HFF-Myc (cell line): ENCODE measurements at regions not wholly inside any gene's neighbourhood (a gene's known extent, or its start where the extent isn't known, plus 50 kb on each side); places are given as distances from the start of the nearest gene placed in this dataset.
"Not testable (repeated sequence)": the region's sequence is repeated elsewhere in the genome, so short reads cannot be mapped to it uniquely, and the experiment has no call there.

ENCODE experiments used
- DNase-seq: peaks from one replicate; pipeline ENCODE4 v3.0.0-alpha.2; 2011; ENCODE audit warnings: low read depth; ENCODE audit errors: extremely low read depth
- H3K4me3 ChIP-seq: replicated peaks from 2 replicates; pipeline ENCODE4 v1.5.1; 2011; ENCODE audit warnings: low read depth, mild to moderate bottlenecking, control low read depth, low read length
- CTCF ChIP-seq: IDR thresholded peaks from 2 replicates; pipeline ENCODE4 v1.5.1; 2012; ENCODE audit warnings: mild to moderate bottlenecking, low read depth, low read length, control low read depth; ENCODE audit errors: missing control alignments

- H3K4me3 ChIP-seq = no peak overlapping the region
- no peak for DNase-seq
- TF ChIP-seq CTCF = no peak
These were observed 229.3 kb upstream of the PRSS58 start for GRCh38 chr7:142487124-142487523.

GRCh38 chr7:142485617-142486226, 227.9 kb upstream of the PRSS58 start:
- peak; percentile 74 for TF ChIP-seq CTCF
- DNase-seq = no peak
- no peak overlapping the region for H3K4me3 ChIP-seq

GRCh38 chr7:142483659-142484317, 225.9 kb upstream of the PRSS58 start:
- DNase-seq = no peak
- no peak for TF ChIP-seq CTCF
- H3K4me3 ChIP-seq = no peak overlapping the region

- peak; percentile 26 for DNase-seq
- peak; percentile 95 for TF ChIP-seq CTCF
These were observed 225.2 kb upstream of the PRSS58 start for GRCh38 chr7:142482891-142483658.

GRCh38 chr7:142481548-142481947, 223.7 kb upstream of the PRSS58 start:
- peak; percentile 36 for TF ChIP-seq CTCF
- no peak for DNase-seq
- no peak overlapping the region for H3K4me3 ChIP-seq

More at GRCh38 chr7:142482891-142483658, 225.2 kb upstream of the PRSS58 start:
- H3K4me3 ChIP-seq = no peak overlapping the region

- peak; percentile 76 for TF ChIP-seq CTCF
- DNase-seq = peak; percentile 41
- H3K4me3 ChIP-seq = no peak overlapping the region
These were observed 220.8 kb upstream of the PRSS58 start for GRCh38 chr7:142478479-142479220.

GRCh38 chr7:142477801-142478200, 219.9 kb upstream of the PRSS58 start:
- not testable (repeated sequence) for H3K4me3 ChIP-seq, DNase-seq
